ENCODE measurements at regions not wholly inside any gene's neighbourhood (a gene's known extent, or its start where the extent isn't known, plus 50 kb on each side); places are given as distances from the start of the nearest gene placed in this dataset.

DNA sequence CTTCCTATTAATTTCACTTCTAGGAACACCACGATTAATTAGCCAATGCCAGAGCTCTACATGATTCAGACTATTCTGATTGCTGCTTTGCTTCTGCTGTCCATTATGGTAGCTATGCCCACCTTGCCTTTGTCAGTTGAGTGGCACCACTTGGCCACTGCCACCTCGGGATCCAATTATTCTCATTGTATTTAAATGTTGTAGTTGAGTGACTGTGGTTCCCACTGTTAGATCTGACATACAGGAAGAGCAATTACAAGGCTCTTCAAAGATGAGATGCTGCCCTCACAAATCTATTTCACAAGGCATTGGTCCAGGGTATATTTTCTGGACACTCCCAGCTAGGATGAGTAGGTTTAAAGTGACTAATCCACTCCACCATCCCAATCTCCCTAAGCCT, 864.5 kb upstream of the EDIL3 start:
- TF ChIP-seq, protein P1, sequence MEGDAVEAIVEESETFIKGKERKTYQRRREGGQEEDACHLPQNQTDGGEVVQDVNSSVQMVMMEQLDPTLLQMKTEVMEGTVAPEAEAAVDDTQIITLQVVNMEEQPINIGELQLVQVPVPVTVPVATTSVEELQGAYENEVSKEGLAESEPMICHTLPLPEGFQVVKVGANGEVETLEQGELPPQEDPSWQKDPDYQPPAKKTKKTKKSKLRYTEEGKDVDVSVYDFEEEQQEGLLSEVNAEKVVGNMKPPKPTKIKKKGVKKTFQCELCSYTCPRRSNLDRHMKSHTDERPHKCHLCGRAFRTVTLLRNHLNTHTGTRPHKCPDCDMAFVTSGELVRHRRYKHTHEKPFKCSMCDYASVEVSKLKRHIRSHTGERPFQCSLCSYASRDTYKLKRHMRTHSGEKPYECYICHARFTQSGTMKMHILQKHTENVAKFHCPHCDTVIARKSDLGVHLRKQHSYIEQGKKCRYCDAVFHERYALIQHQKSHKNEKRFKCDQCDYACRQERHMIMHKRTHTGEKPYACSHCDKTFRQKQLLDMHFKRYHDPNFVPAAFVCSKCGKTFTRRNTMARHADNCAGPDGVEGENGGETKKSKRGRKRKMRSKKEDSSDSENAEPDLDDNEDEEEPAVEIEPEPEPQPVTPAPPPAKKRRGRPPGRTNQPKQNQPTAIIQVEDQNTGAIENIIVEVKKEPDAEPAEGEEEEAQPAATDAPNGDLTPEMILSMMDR (IDR thresholded peaks at IDR 0.05), result no peak
- H3K9me3 ChIP-seq, result peaks cover 0 to 5% of the 10 kb centered on the region in 2 donors
- H3K4me3 ChIP-seq, result no peak overlapping the region
- no peaks in the 10 kb centered on the region for H3K4me1 ChIP-seq
- H3K27me3 ChIP-seq, result no peaks in the 10 kb centered on the region
- intact Hi-C loops (cut with DNase I), result no loop called here
- H3K36me3 ChIP-seq, result no peaks in the 10 kb centered on the region
- DNase-seq (ENCODE audit: low spot score in 2 of 2), result no peak
- no peak overlapping the region for H3K27ac ChIP-seq

DNA sequence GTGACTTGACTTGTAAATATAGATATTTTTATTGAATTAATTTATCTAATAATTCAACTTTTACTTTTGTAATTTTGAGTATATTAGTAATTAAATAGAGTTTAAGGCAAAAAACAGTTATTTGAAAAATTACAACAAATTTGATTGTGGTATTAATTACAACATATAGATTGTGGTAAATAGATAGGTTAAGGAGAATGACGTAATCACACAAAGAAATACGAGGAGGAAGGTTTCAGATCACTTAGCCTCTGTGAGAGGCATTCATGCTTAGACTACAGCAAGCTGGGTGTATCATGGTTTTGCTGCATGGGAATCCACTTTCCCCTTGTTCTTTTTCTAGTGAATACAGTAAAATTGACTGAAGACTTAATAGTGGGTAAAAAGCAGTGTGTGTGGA, 878.4 kb upstream of the EDIL3 start:
- no peaks in the 10 kb centered on the region for H3K9me3 ChIP-seq
- TF ChIP-seq, protein P1 (IDR thresholded peaks at IDR 0.05), result no peak
- no peaks in the 10 kb centered on the region for H3K27me3 ChIP-seq
- H3K27ac ChIP-seq, result no peak overlapping the region
- intact Hi-C loops (cut with DNase I), result no loop called here
- H3K36me3 ChIP-seq, result no peaks in the 10 kb centered on the region
- H3K4me3 ChIP-seq, result no peak overlapping the region
- no peaks in the 10 kb centered on the region for H3K4me1 ChIP-seq
- no peak for DNase-seq (ENCODE audit: low spot score in 2 of 2)

DNA sequence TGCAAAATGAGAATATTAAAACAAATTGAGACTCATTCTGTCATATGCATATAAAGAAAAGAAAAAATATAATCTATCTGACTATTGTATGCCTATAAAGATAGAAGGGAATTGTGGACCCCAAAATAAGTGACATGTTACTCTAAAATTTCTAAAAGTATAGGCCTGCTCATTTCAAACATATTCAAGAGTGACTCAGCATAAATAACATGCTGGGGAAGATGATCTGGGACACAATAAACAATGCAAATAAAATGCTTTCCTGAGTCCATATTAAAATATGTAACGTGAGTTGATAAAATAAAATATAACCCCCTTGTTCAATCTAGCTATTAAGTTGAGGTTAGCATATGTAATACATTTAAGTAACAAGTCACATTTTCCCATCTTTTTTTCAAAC, 882.0 kb upstream of the EDIL3 start:
- intact Hi-C loops (cut with DNase I), result no loop called here
- TF ChIP-seq, protein P1 (IDR thresholded peaks at IDR 0.05), result no peak
- Histone ChIP-seq H3K36me3 (no peaks in the 10 kb centered on the region), H3K27ac (no peak overlapping the region), H3K9me3 (no peaks in the 10 kb centered on the region), H3K4me3 (no peak overlapping the region), H3K27me3 (no peaks in the 10 kb centered on the region), H3K4me1 (no peaks in the 10 kb centered on the region)
- no peak for DNase-seq (ENCODE audit: low spot score in 2 of 2)

DNA sequence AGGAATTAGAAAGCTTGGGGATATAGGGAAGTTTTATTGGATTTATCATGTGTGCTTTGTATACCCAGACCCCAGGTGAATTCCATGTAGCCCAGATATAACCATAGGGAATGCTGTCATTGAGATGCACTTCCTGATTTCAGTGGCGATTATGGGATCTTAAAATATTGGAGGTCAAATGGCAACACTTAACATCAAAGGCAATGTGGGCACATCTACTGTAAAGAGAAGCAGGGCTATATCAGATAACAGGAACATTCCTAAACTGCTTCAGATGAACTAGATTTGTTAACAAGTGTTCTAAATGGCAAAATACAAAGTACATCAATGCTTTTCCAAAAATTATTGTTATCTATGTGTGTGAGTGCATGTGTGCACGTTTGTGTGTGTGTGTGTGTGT, 883.5 kb upstream of the EDIL3 start:
- no peak for DNase-seq (ENCODE audit: low spot score in 2 of 2)
- H3K9me3 ChIP-seq, result no peaks in the 10 kb centered on the region
- TF ChIP-seq, protein P1 (IDR thresholded peaks at IDR 0.05), result no peak
- intact Hi-C loops (cut with DNase I), result no loop called here
- H3K36me3 ChIP-seq, result no peaks in the 10 kb centered on the region
- no peak overlapping the region for H3K4me3 ChIP-seq
- no peaks in the 10 kb centered on the region for H3K27me3 ChIP-seq
- H3K27ac ChIP-seq, result no peak overlapping the region
- H3K4me1 ChIP-seq, result no peaks in the 10 kb centered on the region

DNA sequence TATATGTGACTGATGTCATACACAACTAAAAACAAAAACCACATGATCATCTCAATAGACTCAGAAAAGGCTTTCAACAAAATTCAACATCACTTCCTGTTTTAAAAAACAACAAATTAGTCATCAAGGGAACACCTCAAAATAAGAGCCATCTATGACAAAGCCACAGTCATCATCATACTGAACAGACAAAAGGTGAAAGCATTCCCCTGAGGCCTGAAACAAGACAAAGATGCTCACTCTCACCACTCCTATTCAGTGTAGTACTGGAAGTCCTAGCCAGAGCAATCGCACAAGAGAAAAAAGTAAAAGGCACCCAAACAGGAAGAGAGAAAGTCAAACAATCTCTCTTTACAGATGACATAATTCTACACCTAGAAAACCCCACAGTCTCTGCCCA, 893.5 kb upstream of the EDIL3 start:
- no peak overlapping the region for H3K27ac ChIP-seq
- H3K9me3 ChIP-seq, result no peaks in the 10 kb centered on the region
- H3K4me3 ChIP-seq, result no peak overlapping the region
- no peaks in the 10 kb centered on the region for H3K36me3 ChIP-seq
- no peaks in the 10 kb centered on the region for H3K4me1 ChIP-seq
- H3K27me3 ChIP-seq, result no peaks in the 10 kb centered on the region
- DNase-seq (ENCODE audit: low spot score in 2 of 2), result no peak
- TF ChIP-seq, protein P1 (IDR thresholded peaks at IDR 0.05), result no peak
- intact Hi-C loops (cut with DNase I), result no loop called here

DNA sequence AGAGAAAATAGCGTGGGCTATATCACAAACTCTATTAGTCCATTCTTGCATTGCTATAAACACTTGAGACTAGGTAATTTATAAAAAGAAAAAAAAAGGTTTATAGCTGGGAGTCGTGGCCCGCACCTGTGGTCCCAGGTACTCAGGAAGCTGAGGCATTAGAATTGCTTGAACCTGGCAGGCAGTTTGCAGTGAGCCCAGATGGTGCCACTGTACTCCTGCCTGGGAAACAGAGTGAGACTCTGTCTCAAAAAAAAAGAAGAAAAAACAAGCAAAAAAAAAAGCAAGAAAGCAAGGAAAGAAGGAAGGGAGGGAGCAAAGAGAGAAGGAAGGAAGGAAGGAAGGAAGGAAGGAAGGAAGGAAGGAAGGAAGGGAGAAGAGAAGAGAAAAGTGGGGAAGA, 904.2 kb upstream of the EDIL3 start:
- intact Hi-C loops (cut with DNase I), result no loop called here
- DNase-seq (ENCODE audit: low spot score in 2 of 2), result no peak
- H3K4me1 ChIP-seq, result no peaks in the 10 kb centered on the region
- TF ChIP-seq, protein P1 (IDR thresholded peaks at IDR 0.05), result no peak
- no peak overlapping the region for H3K4me3 ChIP-seq
- no peaks in the 10 kb centered on the region for H3K36me3 ChIP-seq
- H3K9me3 ChIP-seq, result no peaks in the 10 kb centered on the region
- no peak overlapping the region for H3K27ac ChIP-seq
- H3K27me3 ChIP-seq, result no peaks in the 10 kb centered on the region

Data from ascending aorta (tissue), 2 donors.